Caco-2 (cell line): ENCODE measurements at regions not wholly inside any gene's neighbourhood (a gene's known extent, or its start where the extent isn't known, plus 50 kb on each side); places are given as distances from the start of the nearest gene placed in this dataset.

Experiments used
- BruUV-seq: library from RNA; stranded (reverse); fragments of 400-500 nt; replicated peaks from 2 replicates; lab custom pipeline; 2021; lab: Mats Ljungman, UMichigan
- CTCF ChIA-PET: fragments of 300-600 bp; sonication (Branson Sonifier 250); formaldehyde crosslinking; loops from one replicate; lab custom pipeline; 2022; ENCODE audit warnings: antibody characterized with exemption; lab: Charles Lee
- POLR2A ChIA-PET: fragments of 300-600 bp; sonication (Branson Sonifier 250); formaldehyde crosslinking; loops from one replicate; lab custom pipeline; 2022; ENCODE audit warnings: antibody characterized with exemption; lab: Charles Lee
- DNase-seq, 2 experiments: peaks; one replicate each; pipeline versions ENCODE4 v3.0.0 to v3.0.0-alpha.2; 2020 to 2022
- H3K27me3 ChIP-seq: replicated peaks from 2 replicates; pipeline ENCODE4 v1.6.0; 2011; ENCODE audit warnings: low read length; ENCODE audit not compliant: control insufficient read depth, insufficient read depth
- H3K36me3 ChIP-seq: 2 replicates; pipeline ENCODE4 v1.5.1; 2011; ENCODE audit warnings: low read length; ENCODE audit not compliant: control insufficient read depth, insufficient read depth
- H3K4me1 ChIP-seq: fragments of 250-450 bp; sonication (Bioruptor Pico); 2 replicates; pipeline ENCODE4 v1.5.1; 2020; ENCODE audit warnings: mild to moderate bottlenecking
- H3K4me3 ChIP-seq: 2 replicates; pipeline ENCODE4 v1.5.1; 2011; ENCODE audit warnings: low read depth, mild to moderate bottlenecking, control low read depth, low read length
- H3K9me3 ChIP-seq: fragments of 250-450 bp; sonication (Bioruptor Pico); 2 replicates; pipeline ENCODE4 v1.5.1; 2020; ENCODE audit warnings: mild to moderate bottlenecking, moderate library complexity
- H3K27ac Mint-ChIP-seq: one replicate; pipeline ENCODE4 v1.8.0; 2022; ENCODE audit warnings: mixed read lengths; ENCODE audit not compliant: unreplicated experiment
- H3K27me3 Mint-ChIP-seq: one replicate; pipeline ENCODE4 v1.8.0; 2022; ENCODE audit warnings: mixed read lengths; ENCODE audit not compliant: insufficient read depth, unreplicated experiment
- H3K36me3 Mint-ChIP-seq: one replicate; pipeline ENCODE4 v1.8.0; 2022; ENCODE audit warnings: mild to moderate bottlenecking, mixed read lengths; ENCODE audit not compliant: insufficient read depth, unreplicated experiment
- H3K4me1 Mint-ChIP-seq: one replicate; pipeline ENCODE4 v1.8.0; 2022; ENCODE audit warnings: low read depth, mixed read lengths; ENCODE audit not compliant: unreplicated experiment
- H3K4me3 Mint-ChIP-seq: one replicate; pipeline ENCODE4 v1.8.0; 2022; ENCODE audit warnings: mild to moderate bottlenecking, moderate library complexity, mixed read lengths; ENCODE audit not compliant: unreplicated experiment
- H3K9me3 Mint-ChIP-seq: one replicate; pipeline ENCODE4 v1.8.0; 2022; ENCODE audit warnings: mixed read lengths; ENCODE audit not compliant: unreplicated experiment
- CTCF ChIP-seq, 2 experiments: fragments of 200-600 bp in 1 of 2; IDR thresholded peaks; 1 replicate in 1 of 2; 2 replicates in 1 of 2; pipeline versions ENCODE4 v1.5.1 to v1.8.0; 2011 to 2022; ENCODE audit warnings: antibody characterized with exemption in 1 of 2, control low read depth in 1 of 2, inconsistent platforms in 1 of 2, low read depth in 1 of 2, low read length in 1 of 2, mild to moderate bottlenecking in 1 of 2, moderate library complexity in 1 of 2; ENCODE audit not compliant: insufficient read depth in 1 of 2, severe bottlenecking in 1 of 2, unreplicated experiment in 1 of 2
- intact Hi-C: fragments of 100-400 bp; cut with micrococcal nuclease; formaldehyde crosslinking; loops from one replicate; pipeline ENCODE4 v1.10.0; 2022; ENCODE audit not compliant: unreplicated experiment

- Mint-ChIP-seq H3K27me3 (no peaks in the 10 kb centered on the region), H3K4me3 (no peak overlapping the region), H3K9me3 (no peaks in the 10 kb centered on the region), H3K27ac (no peak overlapping the region), H3K36me3 (no peaks in the 10 kb centered on the region), H3K4me1 (peaks cover 6% of the 10 kb centered on the region)
- ChIA-PET POLR2A (no interaction called here), CTCF (no interaction called here)
- DNase-seq, result no peak
- intact Hi-C loops, result no loop called here
- BruUV-seq, result no TSS peak
- no peak for TF ChIP-seq CTCF (IDR thresholded peaks at IDR 0.05; ENCODE audit: insufficient read depth in 1 of 2, low read depth in 1 of 2, low read length in 1 of 2, severe bottlenecking in 1 of 2, unreplicated experiment in 1 of 2)
- Histone ChIP-seq H3K4me1 (no peaks in the 10 kb centered on the region), H3K27me3 (no peaks in the 10 kb centered on the region), H3K9me3 (no peaks in the 10 kb centered on the region), H3K4me3 (no peak overlapping the region), H3K36me3 (no peaks in the 10 kb centered on the region)
Measured at GRCh38 chr5:168234133-168234532, 57.3 kb upstream of the WWC1 start.

- no TSS peak for BruUV-seq
- Histone ChIP-seq H3K27me3 (no peaks in the 10 kb centered on the region), H3K4me3 (no peak overlapping the region), H3K36me3 (no peaks in the 10 kb centered on the region), H3K4me1 (no peaks in the 10 kb centered on the region), H3K9me3 (no peaks in the 10 kb centered on the region)
- CTCF ChIA-PET, result interaction anchor here (0.6 kb wide), 1 partner anchor 220 kb away, joined by 5 read pairs; no protein-coding TSS in a partner anchor
- H3K9me3 Mint-ChIP-seq, result no peaks in the 10 kb centered on the region
- TF ChIP-seq CTCF (IDR thresholded peaks at IDR 0.05; ENCODE audit: insufficient read depth in 1 of 2, low read depth in 1 of 2, low read length in 1 of 2, severe bottlenecking in 1 of 2, unreplicated experiment in 1 of 2), result no peak
- POLR2A ChIA-PET, result no interaction called here
- peaks cover 6% of the 10 kb centered on the region for H3K4me1 Mint-ChIP-seq
- no peak overlapping the region for H3K4me3 Mint-ChIP-seq
- no peak for DNase-seq
- H3K36me3 Mint-ChIP-seq, result no peaks in the 10 kb centered on the region
- intact Hi-C loops, result no loop called here
- H3K27me3 Mint-ChIP-seq, result no peaks in the 10 kb centered on the region
- H3K27ac Mint-ChIP-seq, result no peak overlapping the region
Measured at GRCh38 chr5:168238463-168238862, 53.0 kb upstream of the WWC1 start.

- Mint-ChIP-seq H3K27ac (no peak overlapping the region), H3K36me3 (no peaks in the 10 kb centered on the region), H3K4me3 (no peak overlapping the region), H3K9me3 (no peaks in the 10 kb centered on the region), H3K27me3 (no peaks in the 10 kb centered on the region), H3K4me1 (no peaks in the 10 kb centered on the region)
- CTCF ChIA-PET, result no interaction called here
- no peak for TF ChIP-seq CTCF (IDR thresholded peaks at IDR 0.05; ENCODE audit: insufficient read depth in 1 of 2, low read depth in 1 of 2, low read length in 1 of 2, severe bottlenecking in 1 of 2, unreplicated experiment in 1 of 2)
- Histone ChIP-seq H3K4me1 (no peaks in the 10 kb centered on the region), H3K36me3 (no peaks in the 10 kb centered on the region), H3K4me3 (no peak overlapping the region), H3K9me3 (no peaks in the 10 kb centered on the region), H3K27me3 (no peaks in the 10 kb centered on the region)
- no TSS peak for BruUV-seq
- no peak for DNase-seq
- intact Hi-C loops, result no loop called here
- POLR2A ChIA-PET, result no interaction called here
Measured at GRCh38 chr5:168239325-168239724, 52.1 kb upstream of the WWC1 start.
